Astrocyte of the cerebellum (primary cell): ENCODE measurements at regions not wholly inside any gene's neighbourhood (a gene's known extent, or its start where the extent isn't known, plus 50 kb on each side); places are given as distances from the start of the nearest gene placed in this dataset.
"Not testable (repeated sequence)": the region's sequence is repeated elsewhere in the genome, so short reads cannot be mapped to it uniquely, and the experiment has no call there.

Experiments
- DNase-seq: peaks from one replicate; pipeline ENCODE4 v3.0.0-alpha.2; 2011; ENCODE audit warnings: low read depth
- H3K4me3 ChIP-seq: 2 replicates; pipeline ENCODE4 v1.5.1; 2011; ENCODE audit warnings: mild to moderate bottlenecking, low read depth, low read length, moderate library complexity
- in situ Hi-C: cut with HindIII; loops from 2 replicates; pipeline ENCODE4 v1.10.0; 2017; ENCODE audit warnings: low sequenced_read_pairs
- TF ChIP-seq, protein P1 (sequence below): IDR thresholded peaks from 2 replicates; pipeline ENCODE4 v1.5.1; 2012; ENCODE audit warnings: low read length, low read depth, moderate library complexity, mild to moderate bottlenecking; ENCODE audit errors: missing control alignments

DNA sequence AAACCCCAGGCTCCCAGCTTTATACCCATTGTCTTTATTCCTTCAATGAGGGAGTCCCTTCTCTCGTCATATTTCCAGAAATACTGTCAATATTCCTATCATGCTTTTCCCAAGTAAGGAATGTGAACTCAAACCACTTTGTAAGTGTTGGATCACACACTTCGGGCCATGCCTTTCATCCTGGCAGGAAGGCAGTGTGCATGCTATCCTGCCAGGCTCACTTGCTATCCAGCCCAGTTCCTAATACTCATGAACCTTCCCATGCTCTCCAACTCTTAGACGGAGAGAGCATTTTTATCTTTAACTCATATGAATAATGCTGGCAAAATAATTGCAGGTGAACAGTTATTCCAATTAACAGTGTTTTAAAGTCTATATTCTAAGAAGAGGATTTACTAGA, 639.9 kb upstream of the ACO1 start:
- no peak for DNase-seq
- in situ Hi-C loops, result loop anchor here (25.0 kb wide), 1 partner anchor 207 kb away; no protein-coding TSS in a partner anchor
- TF ChIP-seq, protein P1, sequence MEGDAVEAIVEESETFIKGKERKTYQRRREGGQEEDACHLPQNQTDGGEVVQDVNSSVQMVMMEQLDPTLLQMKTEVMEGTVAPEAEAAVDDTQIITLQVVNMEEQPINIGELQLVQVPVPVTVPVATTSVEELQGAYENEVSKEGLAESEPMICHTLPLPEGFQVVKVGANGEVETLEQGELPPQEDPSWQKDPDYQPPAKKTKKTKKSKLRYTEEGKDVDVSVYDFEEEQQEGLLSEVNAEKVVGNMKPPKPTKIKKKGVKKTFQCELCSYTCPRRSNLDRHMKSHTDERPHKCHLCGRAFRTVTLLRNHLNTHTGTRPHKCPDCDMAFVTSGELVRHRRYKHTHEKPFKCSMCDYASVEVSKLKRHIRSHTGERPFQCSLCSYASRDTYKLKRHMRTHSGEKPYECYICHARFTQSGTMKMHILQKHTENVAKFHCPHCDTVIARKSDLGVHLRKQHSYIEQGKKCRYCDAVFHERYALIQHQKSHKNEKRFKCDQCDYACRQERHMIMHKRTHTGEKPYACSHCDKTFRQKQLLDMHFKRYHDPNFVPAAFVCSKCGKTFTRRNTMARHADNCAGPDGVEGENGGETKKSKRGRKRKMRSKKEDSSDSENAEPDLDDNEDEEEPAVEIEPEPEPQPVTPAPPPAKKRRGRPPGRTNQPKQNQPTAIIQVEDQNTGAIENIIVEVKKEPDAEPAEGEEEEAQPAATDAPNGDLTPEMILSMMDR, result no peak
- no peak overlapping the region for H3K4me3 ChIP-seq

DNA sequence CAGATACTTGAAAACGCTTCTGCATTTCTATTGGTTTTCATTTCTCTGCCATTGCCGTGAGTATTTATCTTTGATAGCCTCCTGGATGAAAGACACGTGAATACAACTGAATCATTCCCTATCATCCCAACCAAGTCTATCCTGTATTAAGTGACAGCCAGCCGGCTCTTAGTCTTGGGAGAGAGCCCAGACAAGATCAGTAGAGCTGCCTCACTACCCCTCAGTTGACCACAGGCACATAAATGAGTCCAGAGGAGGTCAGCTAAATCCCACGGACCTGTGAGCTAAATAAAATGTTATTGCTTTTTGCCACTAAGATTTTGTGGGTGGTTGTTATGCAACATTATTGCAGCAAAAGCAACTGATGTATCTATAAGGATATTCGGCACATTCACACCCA, 639.0 kb upstream of the ACO1 start:
- DNase-seq, result no peak

DNA sequence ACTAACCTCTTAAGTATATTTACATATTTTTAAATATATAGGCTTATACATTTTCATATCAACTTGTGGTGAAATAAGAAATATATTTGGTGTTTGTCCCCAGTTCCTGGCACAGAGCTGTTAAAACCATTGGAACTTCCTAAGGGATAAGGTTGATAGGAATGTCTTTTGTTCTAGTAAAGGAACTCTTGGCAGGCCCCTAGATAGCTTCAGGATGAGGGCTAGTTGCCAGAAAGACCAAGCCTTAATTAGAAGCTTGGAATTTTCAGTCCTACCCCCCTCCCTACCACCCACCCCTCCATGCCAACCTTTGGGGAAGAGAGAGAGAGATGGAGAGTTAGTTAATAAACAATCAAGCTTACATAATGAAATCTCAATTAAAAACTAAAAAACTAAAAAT, 638.6 kb upstream of the ACO1 start:
- H3K4me3 ChIP-seq, result no peak overlapping the region
- DNase-seq, result no peak
- in situ Hi-C loops, result loop anchor here (25.0 kb wide), 1 partner anchor 209 kb away; no protein-coding TSS in a partner anchor
- TF ChIP-seq, protein P1, result no peak

More for the DNA sequence above, 639.0 kb upstream of the ACO1 start:
- no peak overlapping the region for H3K4me3 ChIP-seq
- TF ChIP-seq, protein P1, result no peak
- in situ Hi-C loops, result loop anchor here (25.0 kb wide), 1 partner anchor 208 kb away; no protein-coding TSS in a partner anchor

DNA sequence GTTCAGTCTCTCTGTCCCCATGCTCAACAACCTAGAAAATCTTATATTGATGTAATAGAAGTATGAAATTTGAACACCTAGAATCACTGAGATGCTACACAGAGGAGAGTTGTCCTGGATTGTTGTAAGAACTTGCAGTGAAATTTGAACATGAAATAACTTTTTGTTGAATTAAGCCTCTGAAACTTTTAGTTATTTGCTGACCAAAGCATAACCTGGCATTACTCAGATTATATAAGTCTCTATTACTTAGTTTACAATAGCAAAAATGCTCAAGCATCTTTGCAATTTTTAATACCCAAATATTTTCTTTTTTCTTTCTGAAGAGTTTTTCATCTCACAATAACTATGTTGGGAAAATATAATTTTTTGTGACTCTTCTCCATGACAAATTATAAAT, 630.7 kb upstream of the ACO1 start:
- TF ChIP-seq, protein P1, result no peak
- no peak overlapping the region for H3K4me3 ChIP-seq
- DNase-seq, result no peak
- in situ Hi-C loops, result no loop called here

DNA sequence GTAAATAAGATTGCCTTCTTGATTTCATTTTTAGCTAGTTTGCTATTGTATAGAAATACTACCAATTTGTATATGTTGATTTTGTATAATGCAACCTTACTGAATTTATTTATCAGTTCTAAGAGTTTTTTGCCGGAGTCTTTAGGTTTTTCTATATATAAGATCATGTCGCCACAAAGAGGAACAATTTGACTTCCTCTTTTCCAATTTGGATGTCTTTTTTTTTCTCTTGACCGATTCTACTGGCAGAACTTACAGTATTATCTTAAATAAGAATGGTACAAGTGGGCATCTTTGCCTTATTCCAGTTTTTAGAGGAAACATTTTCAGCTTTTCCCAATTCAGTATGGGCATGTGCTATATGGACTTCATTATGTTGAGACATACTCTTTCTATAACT, 624.7 kb upstream of the ACO1 start:
- in situ Hi-C loops, result no loop called here
- H3K4me3 ChIP-seq, result no peak overlapping the region
- TF ChIP-seq, protein P1, result no peak
- DNase-seq, result no peak

DNA sequence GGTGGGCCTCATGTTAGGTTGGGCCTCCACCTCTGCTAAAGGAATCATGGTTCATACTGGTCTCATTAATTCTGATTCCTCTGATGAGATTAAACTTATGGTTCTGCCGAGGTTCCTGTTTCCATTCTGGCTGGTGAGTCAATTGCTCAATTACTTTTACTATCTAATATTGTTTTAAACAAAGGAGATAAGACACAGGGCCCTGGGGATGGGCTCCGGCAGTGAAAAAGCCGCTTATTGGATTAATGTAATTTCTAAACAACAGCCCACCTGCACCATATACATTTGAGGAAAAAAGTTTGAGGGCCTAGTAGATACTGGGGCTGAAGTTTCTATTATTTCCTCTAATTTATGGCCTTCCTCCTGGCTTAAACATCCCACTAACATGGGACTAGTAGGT, 610.4 kb upstream of the ACO1 start:
- in situ Hi-C loops, H3K4me3 ChIP-seq, DNase-seq: not testable (repeated sequence)

DNA sequence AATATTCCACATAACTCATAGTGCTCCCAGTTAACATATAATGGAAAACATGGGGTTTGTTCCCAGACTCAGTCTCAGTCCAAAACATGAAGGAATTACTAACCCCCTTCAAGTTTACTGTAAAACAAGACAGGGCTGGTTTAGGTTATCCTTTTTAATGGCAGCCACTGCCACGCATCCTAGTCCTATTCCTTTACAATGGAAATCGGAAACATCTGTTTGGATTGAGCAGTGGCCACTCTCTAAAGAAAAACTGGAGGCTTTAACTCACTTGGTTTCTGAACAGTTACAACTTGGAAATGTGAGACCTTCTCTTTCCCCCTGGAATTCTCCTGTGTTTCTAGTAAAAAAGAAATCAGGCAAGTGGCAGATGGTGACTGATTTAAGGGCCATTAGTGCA, 609.9 kb upstream of the ACO1 start:
- no peak overlapping the region for H3K4me3 ChIP-seq
- TF ChIP-seq, protein P1, result no peak
- no peak for DNase-seq
- in situ Hi-C loops, result no loop called here
